ENCODE measurements at regions not wholly inside any gene's neighbourhood (a gene's known extent, or its start where the extent isn't known, plus 50 kb on each side); places are given as distances from the start of the nearest gene placed in this dataset.

DNA sequence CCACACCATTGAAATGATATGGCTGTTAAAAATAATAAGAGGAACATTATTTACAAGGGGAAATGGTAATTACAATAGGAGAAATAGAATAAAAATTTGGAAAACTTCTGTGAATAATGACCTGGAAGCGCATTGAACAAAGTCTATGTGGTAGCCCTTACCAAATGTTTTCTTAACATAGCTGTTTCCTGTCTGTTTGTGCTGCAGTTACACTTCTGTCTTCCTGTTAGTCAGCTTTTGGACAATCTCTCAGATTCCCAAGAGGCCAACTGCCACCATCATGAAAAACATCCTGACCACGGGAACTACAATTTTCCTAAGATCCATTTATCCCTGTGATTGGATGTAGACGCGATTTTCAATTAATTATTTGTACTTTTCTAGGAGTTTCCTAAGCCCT, 754.4 kb upstream of the MARCKS start:
- TF ChIP-seq POLR2A (IDR thresholded peaks at IDR 0.05; ENCODE audit: low read length) (no peak), GATA1 (IDR thresholded peaks at IDR 0.05; ENCODE audit: low read depth, low read length) (no peak)
